ENCODE measurements at regions not wholly inside any gene's neighbourhood (a gene's known extent, or its start where the extent isn't known, plus 50 kb on each side); places are given as distances from the start of the nearest gene placed in this dataset.
"Not testable (repeated sequence)": the region's sequence is repeated elsewhere in the genome, so short reads cannot be mapped to it uniquely, and the experiment has no call there.

DNA sequence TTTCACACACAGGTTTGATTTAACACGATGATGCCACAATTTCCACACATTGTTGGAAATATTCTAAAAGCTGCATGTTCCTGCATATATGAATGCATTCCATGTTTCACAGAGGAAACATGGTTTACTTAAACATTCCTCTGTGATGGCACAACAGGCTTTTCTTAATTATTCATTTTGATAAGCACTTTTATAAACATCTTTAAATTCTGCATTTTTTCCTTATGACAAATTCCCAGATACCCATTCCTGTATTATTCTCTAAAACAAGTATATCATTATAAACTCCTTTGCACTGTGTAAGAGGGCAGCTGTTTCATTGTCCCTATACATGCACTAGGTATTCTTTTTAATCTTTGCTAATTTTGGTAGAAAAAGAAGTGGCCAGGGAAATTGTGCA lies 532.3 kb downstream of the SOX6 start:
- DNase-seq = no peak

DNA sequence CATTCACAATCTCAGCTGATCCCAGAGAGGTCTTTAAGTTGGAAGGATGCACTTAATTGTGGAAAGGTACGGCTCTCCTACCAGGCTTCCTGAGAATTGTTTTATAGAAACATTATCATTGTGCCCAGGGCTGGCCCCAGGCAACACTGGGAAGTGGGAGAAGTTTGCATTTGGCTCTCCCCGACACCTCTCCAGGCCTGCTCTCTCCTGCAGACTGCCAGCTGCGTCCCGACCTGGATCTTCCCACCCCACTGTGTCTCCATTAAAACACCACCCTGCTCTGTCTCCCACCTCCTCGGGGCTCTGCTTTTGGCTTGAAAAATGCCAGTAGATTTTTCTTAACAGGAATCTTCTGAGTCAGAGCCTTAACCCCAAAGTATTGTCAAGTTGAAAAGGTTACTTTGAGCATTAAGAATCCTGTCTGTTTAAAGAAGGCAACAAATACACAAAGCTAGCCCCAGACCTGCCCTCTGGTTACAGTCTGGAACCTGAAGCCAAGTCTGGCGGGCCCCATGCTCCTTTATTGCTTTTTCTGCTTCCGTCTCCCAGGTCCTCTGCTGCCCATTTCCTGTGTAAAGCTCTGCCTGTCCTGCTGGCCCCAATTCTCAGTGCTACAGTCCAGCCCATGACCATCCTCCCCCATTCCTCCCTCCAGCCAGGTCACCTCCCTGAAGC lies 530.2 kb downstream of the SOX6 start:
- no peak for DNase-seq

DNA sequence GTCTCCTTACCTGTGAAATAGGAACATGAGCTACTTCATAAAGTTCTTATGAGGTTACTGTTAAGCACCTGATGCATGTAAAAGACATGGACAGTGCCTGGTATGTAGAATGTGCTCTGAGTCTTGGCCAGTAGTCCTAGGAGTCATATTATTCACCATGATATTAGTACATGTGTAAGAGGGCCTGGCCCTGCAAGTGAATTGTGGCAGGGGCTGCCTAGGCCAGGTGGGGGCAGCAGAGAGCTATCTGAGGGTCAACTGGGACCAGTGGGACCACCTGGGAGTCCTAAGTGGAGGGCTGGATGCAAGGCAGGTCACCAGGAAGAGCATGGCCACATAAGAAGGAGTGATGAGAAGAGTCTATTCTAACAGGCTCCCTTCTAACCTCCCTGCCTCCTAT lies 529.5 kb downstream of the SOX6 start:
- peak; percentile 8 for DNase-seq

DNA sequence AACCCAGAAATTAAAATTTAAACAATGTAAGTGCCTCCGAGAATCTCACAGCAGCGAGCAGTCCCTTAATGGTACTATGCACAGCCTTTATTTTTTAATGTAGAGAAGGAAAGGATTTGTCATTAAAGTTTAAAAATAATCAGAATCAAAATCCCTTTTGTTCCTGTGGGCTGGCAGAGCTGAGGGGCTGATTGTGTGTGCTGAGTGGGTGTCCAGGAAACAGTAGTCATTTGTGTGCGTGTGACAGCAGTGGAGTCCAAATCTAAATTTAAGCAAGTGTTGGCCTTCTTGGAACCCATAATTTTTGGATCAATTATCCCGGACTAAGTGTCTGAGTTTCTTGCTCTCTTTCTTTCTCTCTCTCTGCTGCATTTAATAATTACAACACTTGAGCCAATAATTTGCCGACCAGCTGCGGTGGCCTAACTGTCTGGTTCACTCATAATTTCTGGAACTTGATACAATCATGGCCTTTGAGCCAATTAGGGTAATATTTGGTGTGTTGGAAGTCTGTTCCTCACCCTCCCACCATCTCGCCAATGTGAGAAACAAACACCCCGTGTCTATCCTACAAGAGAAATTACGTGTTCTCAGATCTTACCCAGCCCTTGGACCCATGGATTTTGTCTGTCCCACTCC lies 528.0 kb downstream of the SOX6 start:
- DNase-seq = no peak

DNA sequence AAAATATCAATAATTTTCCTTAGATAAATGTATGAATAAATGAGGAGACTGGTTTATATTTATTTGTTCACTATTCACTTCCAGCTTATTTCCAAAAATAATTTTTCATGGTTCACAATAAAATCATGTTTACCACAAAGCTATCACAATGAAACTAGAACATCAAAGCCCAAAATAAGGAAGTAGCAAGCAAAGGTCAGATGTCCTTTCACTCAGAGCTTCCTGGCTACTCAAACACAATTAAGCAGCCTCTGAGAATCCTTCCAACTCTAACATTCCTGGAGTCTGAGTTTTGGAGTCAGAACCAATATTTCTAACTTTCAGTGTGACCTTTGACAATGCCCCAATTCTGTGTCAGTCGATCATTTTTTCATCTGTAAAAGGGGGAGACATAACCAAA lies 527.0 kb downstream of the SOX6 start:
- DNase-seq = no peak

DNA sequence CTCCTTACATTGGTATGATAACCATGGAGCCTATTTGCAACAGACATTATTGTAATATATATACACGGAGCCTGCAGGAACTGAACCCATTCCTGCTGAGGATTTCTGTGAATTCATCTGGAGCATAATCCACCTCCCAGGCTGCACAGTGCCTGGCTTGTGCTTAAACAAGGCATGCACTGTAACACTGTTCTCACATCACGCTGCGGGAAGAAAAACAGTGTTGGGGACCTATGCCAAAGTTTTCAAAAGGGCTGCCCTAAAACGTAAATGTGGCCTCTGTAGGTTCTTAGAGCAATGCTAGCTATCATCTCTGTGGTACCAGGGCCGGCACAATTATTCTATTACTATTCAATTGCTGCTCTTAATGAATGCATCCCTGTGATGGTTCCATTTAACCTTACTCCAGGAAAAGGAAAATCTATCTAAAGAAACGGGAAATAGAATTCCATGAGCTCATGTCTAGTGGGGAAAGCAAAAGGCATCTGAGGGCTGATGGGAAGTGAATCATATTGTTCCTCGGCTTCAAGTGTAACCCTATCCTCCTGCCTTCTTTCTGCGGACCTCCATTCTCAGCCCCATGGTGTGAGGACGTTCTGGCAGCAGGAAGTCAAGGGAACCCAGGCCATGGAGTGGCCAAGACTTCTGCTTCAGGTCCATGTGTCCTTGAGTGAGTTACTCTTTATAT lies 525.5 kb downstream of the SOX6 start:
- no peak for DNase-seq

DNA sequence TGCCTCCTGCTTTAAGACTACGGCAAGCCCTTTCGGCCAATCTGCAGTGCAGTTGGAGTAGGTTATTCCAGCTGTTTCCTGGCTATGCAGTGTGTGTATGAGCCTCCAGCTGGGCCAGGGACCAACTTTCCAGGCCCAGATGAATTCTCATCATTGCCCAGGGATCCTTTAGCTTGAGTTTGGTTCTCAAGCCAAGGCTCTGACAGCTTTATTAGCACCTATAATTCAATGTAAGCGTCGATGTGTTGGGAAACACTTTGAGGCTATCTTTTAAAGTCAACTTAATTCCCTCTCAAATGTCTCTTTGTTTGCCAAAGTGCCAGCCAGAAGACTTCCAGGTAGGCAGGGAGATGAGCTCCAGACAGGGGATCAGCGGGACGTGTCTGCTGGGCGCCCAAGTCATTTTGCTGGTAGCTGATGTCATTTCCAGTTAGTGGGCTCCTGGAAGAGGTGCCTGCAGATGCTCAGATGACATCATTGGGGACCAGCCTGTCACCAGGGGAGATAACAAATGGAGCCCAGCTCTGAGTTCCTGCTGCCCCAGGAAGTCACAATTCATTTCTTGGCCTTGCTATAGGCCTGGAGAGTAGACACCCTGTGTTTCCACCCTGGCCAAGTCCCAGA lies 520.4 kb downstream of the SOX6 start:
- no peak for DNase-seq

DNA sequence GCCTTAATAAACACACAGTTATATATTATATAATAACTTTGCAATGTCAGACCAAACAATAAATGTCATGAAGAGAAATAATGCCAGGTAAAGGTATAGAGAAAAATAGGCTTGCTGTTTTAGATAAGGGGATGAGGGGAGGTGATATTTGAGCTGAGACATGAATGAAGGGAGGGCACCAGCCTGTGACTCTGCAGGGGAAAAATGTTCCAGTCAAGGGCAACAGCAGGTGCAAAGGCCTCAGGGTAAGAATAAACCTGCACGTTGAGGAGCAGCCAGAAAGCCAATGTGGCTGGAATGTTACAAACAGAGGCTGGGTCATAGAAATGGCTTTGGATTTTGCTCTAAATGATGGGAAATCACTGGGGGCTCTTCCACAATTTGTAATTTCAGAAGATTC lies 519.6 kb downstream of the SOX6 start:
- no peak for DNase-seq

DNA sequence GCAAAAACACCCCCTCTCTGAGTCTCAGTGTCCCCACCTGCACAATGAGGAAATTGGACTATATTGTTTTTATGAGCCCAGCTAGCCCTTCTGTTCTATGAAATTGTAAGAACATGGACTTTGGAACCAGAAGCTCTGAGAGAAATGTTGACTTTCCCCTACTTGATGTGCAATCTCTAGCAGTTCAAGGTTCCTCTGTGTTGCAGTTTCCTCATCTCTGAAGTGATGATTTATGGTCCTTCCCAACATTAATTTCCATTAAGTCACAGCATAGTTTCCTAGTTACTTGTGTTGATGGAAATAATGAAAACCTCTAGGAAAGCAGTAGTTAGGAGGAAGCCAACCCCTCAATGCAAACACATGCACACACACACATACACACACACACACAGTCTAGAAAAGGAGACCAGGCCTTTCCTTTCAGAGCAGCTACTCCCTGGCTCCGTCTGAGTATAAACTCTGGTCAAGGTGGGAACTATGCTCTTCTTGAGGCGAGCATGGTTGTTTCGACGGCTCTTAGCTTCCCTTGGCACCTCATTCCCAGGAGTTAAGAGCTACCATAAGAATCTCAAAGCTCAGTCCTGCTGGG lies 518.4 kb downstream of the SOX6 start:
- no peak for DNase-seq

DNA sequence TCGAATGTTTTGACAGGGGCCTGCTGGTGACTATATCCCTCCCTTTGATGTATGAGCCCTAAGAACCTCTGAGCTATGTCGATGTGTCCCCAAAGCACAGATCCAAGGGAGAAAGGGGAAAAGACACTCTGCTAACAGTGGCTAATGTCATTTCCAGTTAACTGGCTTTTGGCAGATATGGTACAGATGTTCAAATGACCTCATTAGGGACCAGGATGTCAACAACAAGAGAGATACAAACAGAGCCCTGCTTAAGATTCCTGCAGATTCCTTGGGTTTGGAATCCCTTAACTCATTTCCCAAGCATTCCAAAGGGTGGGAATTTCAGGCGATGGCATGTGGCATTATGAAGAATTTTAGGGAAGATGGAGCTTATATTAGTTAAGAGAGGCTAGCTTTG lies 517.3 kb downstream of the SOX6 start:
- no peak for DNase-seq

DNA sequence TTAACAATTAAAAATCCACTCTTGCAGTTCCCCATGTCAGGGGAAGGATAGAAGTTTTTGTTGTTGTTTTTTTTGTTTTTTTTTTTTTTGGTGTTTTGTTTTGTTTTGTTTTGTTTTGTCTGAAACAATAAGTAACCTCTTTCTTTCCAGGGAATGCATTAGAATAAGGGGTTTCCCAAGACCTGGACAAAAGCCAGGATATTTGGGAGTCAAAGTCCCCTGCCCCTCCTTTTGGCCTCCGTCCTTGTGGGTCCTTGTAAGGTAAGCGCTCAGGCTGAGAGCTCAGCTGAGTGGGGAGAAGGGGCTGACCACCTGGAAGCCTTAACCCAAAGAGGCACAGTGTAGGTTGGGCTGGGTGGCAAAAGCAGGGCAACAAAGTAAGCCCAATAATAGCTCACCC lies 515.4 kb downstream of the SOX6 start:
- no peak for DNase-seq

DNA sequence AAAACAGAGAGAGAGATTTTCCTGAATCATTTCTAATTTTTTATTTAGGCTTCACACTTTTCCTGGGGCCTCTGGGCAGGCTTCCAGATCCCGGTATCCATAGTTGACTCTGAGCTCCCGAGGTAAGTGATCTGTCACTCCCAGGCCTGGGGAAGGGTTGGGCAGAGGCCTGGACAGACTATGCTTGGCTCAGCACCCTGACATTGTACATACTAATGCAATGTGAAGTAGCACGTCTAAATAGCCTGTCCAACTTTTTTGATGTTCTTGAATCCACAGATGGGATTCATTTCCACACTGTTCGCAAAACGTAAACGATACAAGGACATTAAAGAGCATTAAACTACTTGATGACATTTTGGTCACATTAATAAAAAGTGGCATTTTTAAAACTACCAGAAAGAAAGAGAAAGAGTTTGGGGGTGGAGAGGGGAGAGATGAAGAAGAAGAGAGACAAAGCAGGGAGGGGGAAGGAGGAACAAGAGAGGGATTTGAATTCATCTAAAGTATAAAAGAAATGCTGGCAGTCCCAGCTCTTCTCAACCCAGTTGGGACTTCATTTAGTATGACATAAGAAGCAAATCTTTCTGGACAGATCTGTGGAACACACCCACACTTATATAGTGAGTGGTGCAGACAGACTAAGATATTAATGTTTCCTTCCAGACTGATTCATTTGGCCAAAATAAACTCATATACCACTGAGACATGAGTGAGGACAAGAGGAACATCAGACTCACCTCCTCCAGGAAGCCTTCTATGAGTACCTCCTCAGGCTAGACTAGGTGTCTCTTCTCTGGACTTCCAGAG lies 514.2 kb downstream of the SOX6 start:
- peak; percentile 16 for DNase-seq

DNA sequence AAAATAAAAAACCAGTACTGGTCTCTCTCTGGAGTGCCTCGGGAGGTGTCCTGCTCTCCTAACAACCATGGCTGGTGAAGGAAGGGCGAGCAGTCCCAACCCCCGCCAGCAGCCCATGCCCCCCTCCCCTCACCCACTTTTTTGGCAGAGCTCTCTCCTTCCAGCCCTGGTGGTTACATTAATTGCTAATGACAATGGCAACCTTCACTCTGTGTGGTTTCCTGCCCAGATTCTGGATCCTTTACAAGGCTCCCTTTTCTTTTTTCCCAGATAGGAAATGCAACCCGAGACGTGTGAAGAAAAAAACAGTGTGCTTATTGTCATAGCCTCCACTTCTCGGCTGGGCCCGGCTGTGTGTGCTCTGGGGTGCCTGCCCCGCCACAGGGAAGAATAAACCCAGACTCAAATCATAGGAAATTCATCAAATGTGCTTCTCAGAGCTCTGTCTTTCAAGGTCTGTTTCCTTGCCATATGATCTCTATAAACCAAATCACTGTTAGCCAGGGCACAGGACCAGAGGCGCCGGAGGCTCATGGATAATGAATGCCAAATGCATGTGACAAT lies 513.0 kb downstream of the SOX6 start:
- peak; percentile 60 for DNase-seq

DNA sequence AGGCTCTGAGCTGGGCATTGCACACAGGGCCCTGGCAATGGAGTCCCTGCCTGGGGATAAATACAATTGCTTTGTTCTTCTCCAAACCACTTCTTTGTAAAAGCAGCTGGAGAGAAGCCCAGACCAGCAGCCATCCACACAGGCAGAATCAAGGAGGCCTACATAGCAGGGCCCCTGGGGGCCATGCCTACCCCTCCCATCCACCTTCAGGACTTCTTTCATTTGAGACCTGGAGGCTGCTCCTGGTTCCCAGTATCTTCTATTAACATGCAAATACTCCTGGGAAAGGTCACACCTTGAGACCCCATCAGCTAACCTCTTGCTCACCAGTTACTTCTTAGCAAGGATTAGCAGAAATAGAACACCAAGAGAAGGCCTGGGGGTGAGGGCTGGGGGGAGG lies 511.1 kb downstream of the SOX6 start:
- DNase-seq = no peak

DNA sequence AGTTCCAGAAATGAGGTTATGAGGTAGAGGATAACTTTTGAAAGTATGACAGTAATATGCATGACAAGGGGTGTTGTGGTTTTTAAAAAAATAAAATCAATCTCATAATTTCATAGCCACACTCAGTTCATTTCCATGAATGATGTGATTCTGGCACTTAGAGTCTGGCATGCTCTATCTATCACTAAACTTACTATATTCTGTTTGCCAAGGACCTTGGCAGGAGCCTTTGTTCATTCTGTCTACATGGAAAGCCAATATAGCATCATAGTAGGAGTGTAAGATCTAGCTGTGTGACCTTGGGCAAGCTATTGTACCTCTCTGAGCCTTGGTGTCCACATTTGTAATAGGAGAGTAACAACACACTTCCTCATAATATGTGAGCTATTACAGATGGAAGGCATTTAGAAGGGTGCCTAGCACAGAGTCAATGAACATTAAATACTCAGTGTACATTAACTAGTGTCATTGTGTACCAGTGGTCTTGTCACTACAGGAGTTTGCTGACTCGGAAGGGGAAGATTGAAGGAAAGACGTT lies 507.6 kb downstream of the SOX6 start:
- no peak for DNase-seq

DNA sequence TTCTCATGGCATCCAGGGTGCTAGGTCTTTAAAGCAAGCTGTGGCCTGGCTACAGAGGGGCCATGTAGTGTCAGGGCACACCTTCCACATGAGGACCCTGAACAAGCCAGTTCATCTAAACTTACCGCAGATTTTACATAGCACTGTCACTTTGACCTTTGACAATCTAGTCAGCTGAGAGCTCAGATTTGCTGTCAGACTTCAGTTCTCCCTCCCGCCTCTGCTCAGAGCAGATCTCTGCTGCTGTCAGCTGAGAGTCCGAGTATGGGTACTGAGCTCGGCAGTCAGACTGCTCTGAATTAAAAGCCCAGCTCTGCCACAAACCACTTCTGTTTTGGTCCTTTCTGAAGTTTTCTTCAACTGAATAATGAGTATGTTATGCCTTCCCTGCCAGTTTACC lies 507.1 kb downstream of the SOX6 start:
- DNase-seq = no peak

DNA sequence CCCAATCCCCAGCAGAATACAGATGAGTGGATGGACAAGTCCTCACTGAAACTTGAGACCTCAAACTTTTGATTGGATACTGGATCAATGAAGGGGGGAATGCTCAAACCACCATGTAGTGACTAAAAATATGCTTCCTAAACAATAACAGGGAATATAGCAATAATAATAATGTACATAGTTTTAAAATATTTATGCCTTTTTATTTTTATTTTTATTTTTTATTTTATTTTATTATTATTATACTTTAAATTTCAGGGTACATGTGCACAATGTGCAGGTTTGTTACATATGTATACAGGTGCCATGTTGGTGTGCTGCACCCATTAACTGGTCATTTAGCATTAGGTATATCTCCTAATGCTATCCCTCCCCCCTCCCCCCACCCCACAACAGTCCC lies 506.0 kb downstream of the SOX6 start:
- DNase-seq = not testable (repeated sequence)

DNA sequence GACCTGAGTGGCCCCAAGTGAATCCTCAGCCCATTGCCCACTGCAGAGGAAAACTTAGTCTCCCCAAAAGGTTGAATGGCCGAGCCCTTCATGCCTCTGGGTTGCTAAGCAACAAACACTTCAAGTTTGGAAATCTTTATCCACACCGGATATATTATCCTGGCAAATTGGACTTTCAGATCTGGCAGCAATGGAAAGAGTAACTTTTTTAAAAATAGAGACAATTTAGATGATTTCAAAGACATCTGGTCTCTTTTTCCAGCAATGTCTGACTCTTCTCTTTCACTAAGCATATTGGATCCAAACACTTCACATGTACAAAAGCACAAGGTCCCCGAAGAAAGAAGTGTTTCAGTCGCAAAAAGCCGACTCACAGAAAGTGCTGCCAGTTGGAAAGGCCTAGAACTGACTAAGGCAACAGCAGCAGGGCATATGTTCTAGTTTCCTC lies 505.3 kb downstream of the SOX6 start:
- no peak for DNase-seq

DNA sequence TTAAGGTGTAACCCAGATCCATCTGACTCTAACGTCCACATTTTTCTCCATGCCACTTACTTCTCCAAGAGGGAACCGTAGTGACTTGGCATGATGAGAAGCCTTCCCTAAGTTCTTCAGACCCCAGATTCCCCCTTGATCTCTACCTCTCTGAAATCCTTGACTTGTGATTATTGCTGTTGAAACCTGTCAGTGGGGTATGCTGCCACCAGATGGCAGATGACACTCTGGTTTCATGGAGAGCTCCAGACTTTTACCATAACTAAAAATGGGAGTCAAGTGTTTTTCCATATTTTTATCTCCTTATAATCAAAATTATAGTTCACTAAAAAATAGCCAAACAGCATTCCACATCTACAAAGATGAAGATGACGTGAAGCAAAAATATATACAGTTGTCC lies 504.2 kb downstream of the SOX6 start:
- DNase-seq = no peak

DNA sequence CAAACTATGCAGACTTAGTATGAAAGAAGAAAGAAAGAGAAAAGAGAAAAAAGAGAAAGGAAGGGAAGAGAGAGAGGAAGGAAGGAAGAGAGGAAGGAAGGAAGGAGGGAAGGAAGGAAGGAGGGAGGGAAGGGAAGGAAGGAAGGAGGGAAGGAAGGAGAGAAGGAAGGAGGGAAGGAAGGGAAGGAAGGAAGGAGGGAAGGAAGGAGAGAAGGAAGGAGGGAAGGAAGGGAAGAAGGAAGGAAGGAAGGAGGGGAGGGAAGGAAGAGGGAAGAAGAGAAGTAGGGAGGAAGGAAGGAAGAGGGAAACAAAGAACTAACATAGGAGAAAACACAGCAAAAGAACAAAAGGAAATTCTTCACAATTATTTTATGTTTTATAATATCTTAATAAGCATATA lies 502.1 kb downstream of the SOX6 start:
- DNase-seq = no peak

DNA sequence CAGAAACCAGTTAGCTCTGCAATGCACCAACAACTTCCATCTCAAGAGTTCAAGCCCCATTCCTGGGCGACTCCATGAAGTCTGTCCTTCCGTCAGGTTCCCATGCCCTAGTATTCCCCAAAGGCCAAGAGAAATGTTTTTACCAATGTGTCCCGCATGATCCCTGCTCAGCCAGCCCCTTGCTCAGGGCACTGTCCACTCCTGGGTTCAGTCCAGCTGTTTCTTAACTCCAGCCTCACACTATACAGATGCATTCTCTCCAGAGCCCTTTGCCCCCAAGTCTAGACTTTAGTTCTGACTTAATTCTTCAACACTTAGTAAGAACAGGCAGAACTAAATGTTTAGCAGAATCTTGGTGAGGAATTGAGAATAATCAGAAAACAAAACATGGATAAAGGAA lies 497.5 kb downstream of the SOX6 start:
- DNase-seq = no peak

DNA sequence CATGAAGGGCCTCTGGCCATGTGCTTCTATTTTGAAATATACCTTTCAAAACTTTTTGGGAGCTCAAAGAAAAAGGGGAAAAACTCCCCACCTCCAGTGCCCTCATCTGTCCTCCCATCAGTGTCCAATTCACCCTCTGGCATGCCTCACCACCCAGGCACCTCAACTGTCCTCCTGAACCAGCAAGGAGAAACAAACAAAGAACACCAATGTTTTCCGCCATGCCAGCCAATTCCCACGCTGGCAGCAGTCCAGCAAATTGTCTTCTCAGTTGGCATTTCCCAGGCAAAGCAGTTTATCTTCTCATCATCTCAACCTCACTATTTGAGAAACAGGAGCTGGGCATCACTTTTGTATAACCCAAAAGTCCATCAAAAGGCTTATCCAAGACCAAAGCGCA lies 496.9 kb downstream of the SOX6 start:
- no peak for DNase-seq

All from COR-L47 (cell line).